Activated gamma-delta T cell (primary cell): ENCODE measurements at regions not wholly inside any gene's neighbourhood (a gene's known extent, or its start where the extent isn't known, plus 50 kb on each side); places are given as distances from the start of the nearest gene placed in this dataset.

Source experiments
- DNase-seq: peaks from one replicate; lab custom pipeline; 2025; lab: John Stamatoyannopoulos, UW

- no peak for DNase-seq
Observed at GRCh38 chr2:239905884-239906654, 119.1 kb downstream of the NDUFA10 start.

GRCh38 chr2:239905306-239905705, 119.8 kb downstream of the NDUFA10 start:
- no peak for DNase-seq

GRCh38 chr2:239904496-239904895, 120.6 kb downstream of the NDUFA10 start:
- no peak for DNase-seq

GRCh38 chr2:239903803-239904202, 121.3 kb downstream of the NDUFA10 start:
- no peak for DNase-seq

GRCh38 chr2:239903210-239903609, 121.9 kb downstream of the NDUFA10 start:
- DNase-seq: no peak

- no peak for DNase-seq
Observed at GRCh38 chr2:239902749-239903201, 122.4 kb downstream of the NDUFA10 start.

- DNase-seq: no peak
Observed at GRCh38 chr2:239898292-239898925, 126.7 kb downstream of the NDUFA10 start.

GRCh38 chr2:239897596-239898235, 127.4 kb downstream of the NDUFA10 start:
- DNase-seq: no peak

GRCh38 chr2:239896075-239896474, 129.1 kb downstream of the NDUFA10 start:
- DNase-seq: no peak

GRCh38 chr2:239895669-239896068, 129.5 kb downstream of the NDUFA10 start:
- DNase-seq: no peak

- DNase-seq: no peak
Observed at GRCh38 chr2:239895116-239895515, 130.0 kb downstream of the NDUFA10 start.

- no peak for DNase-seq
Observed at GRCh38 chr2:239894276-239894675, 130.9 kb downstream of the NDUFA10 start.

GRCh38 chr2:239893236-239893515, 132.0 kb downstream of the NDUFA10 start:
- DNase-seq: no peak

GRCh38 chr2:239892441-239893235, 132.5 kb downstream of the NDUFA10 start:
- no peak for DNase-seq

GRCh38 chr2:239891698-239892097, 133.4 kb downstream of the NDUFA10 start:
- no peak for DNase-seq

- DNase-seq: no peak
Observed at GRCh38 chr2:239890206-239890746, 134.9 kb downstream of the NDUFA10 start.

GRCh38 chr2:239889641-239890121, 135.5 kb downstream of the NDUFA10 start:
- no peak for DNase-seq

GRCh38 chr2:239887604-239888003, 137.5 kb downstream of the NDUFA10 start:
- DNase-seq: no peak

GRCh38 chr2:239886781-239887180, 138.4 kb downstream of the NDUFA10 start:
- no peak for DNase-seq

- no peak for DNase-seq
Observed at GRCh38 chr2:239884875-239885274, 140.3 kb downstream of the NDUFA10 start.

- no peak for DNase-seq
Observed at GRCh38 chr2:239884051-239884405, 141.1 kb downstream of the NDUFA10 start.
